HG03460 (cell line): ENCODE measurements at regions not wholly inside any gene's neighbourhood (a gene's known extent, or its start where the extent isn't known, plus 50 kb on each side); places are given as distances from the start of the nearest gene placed in this dataset.

Experiments used
- ATAC-seq: cut with Tn5 transposase; IDR thresholded peaks from one replicate; pipeline ENCODE4 v1.9.1; 2021; ENCODE audit not compliant: unreplicated experiment

- ATAC-seq: no peak
Observed at GRCh38 chr4:81639248-81639647, 167.5 kb upstream of the RASGEF1B start.

GRCh38 chr4:81638698-81639097 lies 167.0 kb upstream of the RASGEF1B start:
- no peak for ATAC-seq

- peak; percentile 94 for ATAC-seq
Observed at GRCh38 chr4:81635739-81636138, 164.0 kb upstream of the RASGEF1B start.

- no peak for ATAC-seq
Observed at GRCh38 chr4:81634766-81635549, 163.3 kb upstream of the RASGEF1B start.

GRCh38 chr4:81634165-81634564 lies 162.5 kb upstream of the RASGEF1B start:
- no peak for ATAC-seq

GRCh38 chr4:81632581-81633299 lies 161.0 kb upstream of the RASGEF1B start:
- ATAC-seq: no peak

GRCh38 chr4:81631958-81632441 lies 160.3 kb upstream of the RASGEF1B start:
- peak; percentile 54 for ATAC-seq

- ATAC-seq: no peak
Observed at GRCh38 chr4:81629366-81629765, 157.7 kb upstream of the RASGEF1B start.

GRCh38 chr4:81628489-81628888 lies 156.8 kb upstream of the RASGEF1B start:
- no peak for ATAC-seq

GRCh38 chr4:81627590-81627989 lies 155.9 kb upstream of the RASGEF1B start:
- ATAC-seq: no peak

- ATAC-seq: no peak
Observed at GRCh38 chr4:81626851-81627250, 155.1 kb upstream of the RASGEF1B start.

GRCh38 chr4:81625422-81626417 lies 154.0 kb upstream of the RASGEF1B start:
- ATAC-seq: no peak

- ATAC-seq: no peak
Observed at GRCh38 chr4:81623434-81623833, 151.7 kb upstream of the RASGEF1B start.

GRCh38 chr4:81622474-81623184 lies 150.9 kb upstream of the RASGEF1B start:
- ATAC-seq: no peak

GRCh38 chr4:81622028-81622427 lies 150.3 kb upstream of the RASGEF1B start:
- no peak for ATAC-seq

GRCh38 chr4:81621490-81621889 lies 149.8 kb upstream of the RASGEF1B start:
- no peak for ATAC-seq

GRCh38 chr4:81620442-81620841 lies 148.7 kb upstream of the RASGEF1B start:
- ATAC-seq: no peak

GRCh38 chr4:81617545-81617944 lies 145.8 kb upstream of the RASGEF1B start:
- ATAC-seq: no peak

- ATAC-seq: no peak
Observed at GRCh38 chr4:81611221-81611620, 139.5 kb upstream of the RASGEF1B start.

- ATAC-seq: no peak
Observed at GRCh38 chr4:81609844-81610243, 138.1 kb upstream of the RASGEF1B start.
